Panc1 (cell line): ENCODE measurements at regions not wholly inside any gene's neighbourhood (a gene's known extent, or its start where the extent isn't known, plus 50 kb on each side); places are given as distances from the start of the nearest gene placed in this dataset.

Source experiments
- POLR2AphosphoS5 ChIP-seq: IDR thresholded peaks from 2 replicates; pipeline ENCODE4 v1.6.1; 2012; ENCODE audit warnings: mild to moderate bottlenecking, low read depth, low read length, moderate library complexity
- SIN3A ChIP-seq: IDR thresholded peaks from 2 replicates; pipeline ENCODE4 v1.6.1; 2012; ENCODE audit warnings: low read depth, mild to moderate bottlenecking, low read length, moderate library complexity, borderline replicate concordance; ENCODE audit not compliant: insufficient read depth
- TCF7L2 ChIP-seq: IDR thresholded peaks from 2 replicates; pipeline ENCODE4 v1.6.1; 2011; ENCODE audit warnings: mild to moderate bottlenecking, low read depth, low read length, inconsistent platforms
- TF ChIP-seq, protein P1 (sequence below): fragments of 450-650 bp; IDR thresholded peaks from 2 replicates; pipeline ENCODE4 v1.5.1; 2017; ENCODE audit warnings: mild to moderate bottlenecking

DNA sequence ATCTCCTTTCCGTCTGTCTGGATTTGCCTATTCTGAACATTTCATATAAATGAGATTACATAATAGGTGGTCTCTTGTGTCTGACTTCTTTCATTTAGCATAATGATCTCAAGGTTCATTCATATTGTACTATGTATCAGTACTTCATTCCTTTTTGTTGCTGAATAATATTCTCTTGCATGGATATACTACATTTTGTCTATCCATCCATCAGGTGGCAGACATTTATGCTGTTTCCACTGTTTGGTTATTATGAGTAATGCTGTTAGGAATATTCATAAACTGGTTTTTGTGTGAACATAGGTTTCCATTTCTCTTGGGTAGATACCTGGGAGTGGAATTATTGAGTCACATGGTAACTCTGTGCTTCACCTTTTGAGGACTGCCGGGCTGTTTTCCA, 148.2 kb upstream of the PMEPA1 start:
- TF ChIP-seq, protein P1, sequence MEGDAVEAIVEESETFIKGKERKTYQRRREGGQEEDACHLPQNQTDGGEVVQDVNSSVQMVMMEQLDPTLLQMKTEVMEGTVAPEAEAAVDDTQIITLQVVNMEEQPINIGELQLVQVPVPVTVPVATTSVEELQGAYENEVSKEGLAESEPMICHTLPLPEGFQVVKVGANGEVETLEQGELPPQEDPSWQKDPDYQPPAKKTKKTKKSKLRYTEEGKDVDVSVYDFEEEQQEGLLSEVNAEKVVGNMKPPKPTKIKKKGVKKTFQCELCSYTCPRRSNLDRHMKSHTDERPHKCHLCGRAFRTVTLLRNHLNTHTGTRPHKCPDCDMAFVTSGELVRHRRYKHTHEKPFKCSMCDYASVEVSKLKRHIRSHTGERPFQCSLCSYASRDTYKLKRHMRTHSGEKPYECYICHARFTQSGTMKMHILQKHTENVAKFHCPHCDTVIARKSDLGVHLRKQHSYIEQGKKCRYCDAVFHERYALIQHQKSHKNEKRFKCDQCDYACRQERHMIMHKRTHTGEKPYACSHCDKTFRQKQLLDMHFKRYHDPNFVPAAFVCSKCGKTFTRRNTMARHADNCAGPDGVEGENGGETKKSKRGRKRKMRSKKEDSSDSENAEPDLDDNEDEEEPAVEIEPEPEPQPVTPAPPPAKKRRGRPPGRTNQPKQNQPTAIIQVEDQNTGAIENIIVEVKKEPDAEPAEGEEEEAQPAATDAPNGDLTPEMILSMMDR, result no peak
- TF ChIP-seq TCF7L2, result no peak
- TF ChIP-seq POLR2AphosphoS5, result no peak
- TF ChIP-seq SIN3A, result no peak
